Neural cell (in vitro differentiated cells): ENCODE measurements at regions not wholly inside any gene's neighbourhood (a gene's known extent, or its start where the extent isn't known, plus 50 kb on each side); places are given as distances from the start of the nearest gene placed in this dataset.

Source experiments
- H2AFZ ChIP-seq: fragments of 200-600, 300-800 bp; sonication (generic), shearing (Covaris generic); 2 replicates; pipeline ENCODE4 v1.6.0; 2014; ENCODE audit warnings: low read depth, mild to moderate bottlenecking, antibody characterized with exemption, low read length, moderate library complexity
- H3F3A ChIP-seq: fragments of 200-600 bp; shearing (Covaris generic); 2 replicates; pipeline ENCODE4 v1.6.1; 2016; ENCODE audit warnings: mild to moderate bottlenecking, moderate library complexity, mixed read lengths, antibody characterized with exemption, low read length; ENCODE audit not compliant: insufficient read depth, poor library complexity, severe bottlenecking
- H3K27ac ChIP-seq: fragments of 200-600, 300-800 bp; sonication (generic), shearing (Covaris generic); 2 replicates; pipeline ENCODE4 v1.5.1; 2014; ENCODE audit warnings: mild to moderate bottlenecking, low read length, moderate library complexity
- H3K27me3 ChIP-seq: fragments of 300-800, 200-600 bp; sonication (generic), shearing (Covaris generic); 2 replicates; pipeline ENCODE4 v1.6.0; 2014; ENCODE audit warnings: mild to moderate bottlenecking, low read depth, low read length, moderate library complexity; ENCODE audit not compliant: insufficient read depth
- H3K36me3 ChIP-seq: fragments of 300-800, 200-600 bp; sonication (generic), shearing (Covaris generic); 2 replicates; pipeline ENCODE4 v1.5.1; 2014; ENCODE audit warnings: mild to moderate bottlenecking, antibody characterized with exemption, low read length, moderate library complexity; ENCODE audit not compliant: insufficient read depth
- H3K4me2 ChIP-seq: fragments of 300-800, 200-600 bp; sonication (generic), shearing (Covaris generic); 2 replicates; pipeline ENCODE4 v1.6.0; 2014; ENCODE audit warnings: mild to moderate bottlenecking, low read length
- H3K4me3 ChIP-seq: fragments of 300-800, 200-600 bp; sonication (generic), shearing (Covaris generic); 2 replicates; pipeline ENCODE4 v1.5.1; 2014; ENCODE audit warnings: mild to moderate bottlenecking, low read length, moderate library complexity
- H3K79me2 ChIP-seq: fragments of 200-600 bp; shearing (Covaris generic); replicated peaks from 2 replicates; pipeline ENCODE4 v1.6.0; 2014; ENCODE audit warnings: mild to moderate bottlenecking, low read length, moderate library complexity; ENCODE audit not compliant: insufficient read depth
- H3K9ac ChIP-seq: fragments of 300-800, 200-600 bp; sonication (generic), shearing (Covaris generic); 2 replicates; pipeline ENCODE4 v1.6.1; 2016; ENCODE audit warnings: mild to moderate bottlenecking, low read length, mixed read lengths
- H3K9me2 ChIP-seq: fragments of 200-600 bp; shearing (Covaris generic); 2 replicates; pipeline ENCODE4 v1.6.1; 2016; ENCODE audit warnings: mild to moderate bottlenecking, low read length, mixed read lengths; ENCODE audit not compliant: insufficient read depth
- H3K9me3 ChIP-seq: fragments of 200-600, 300-800 bp; sonication (generic), shearing (Covaris generic); 2 replicates; pipeline ENCODE4 v1.6.1; 2016; ENCODE audit warnings: mild to moderate bottlenecking, mixed run types, low read length, moderate library complexity, mixed read lengths
- H4K20me1 ChIP-seq: fragments of 200-600 bp; shearing (Covaris generic); 2 replicates; pipeline ENCODE4 v1.6.1; 2016; ENCODE audit warnings: mild to moderate bottlenecking, mixed run types; ENCODE audit not compliant: insufficient read depth
- CTCF ChIP-seq: fragments of 450-650 bp; IDR thresholded peaks from 2 replicates; pipeline ENCODE4 v1.5.1; 2014; ENCODE audit warnings: antibody characterized with exemption, mild to moderate bottlenecking, moderate library complexity; ENCODE audit not compliant: poor library complexity, severe bottlenecking
- EP300 ChIP-seq: fragments of 450-650 bp; conservative IDR thresholded peaks from 2 replicates; pipeline ENCODE4 v1.6.1; 2014; ENCODE audit warnings: antibody characterized with exemption, mild to moderate bottlenecking, moderate library complexity; ENCODE audit not compliant: poor library complexity, severe bottlenecking
- EZH2 ChIP-seq: fragments of 200-600, 300-800 bp; shearing (Covaris generic), sonication (generic); IDR thresholded peaks from 2 replicates; pipeline ENCODE4 v1.6.1; 2014; ENCODE audit warnings: antibody characterized with exemption, low read length, borderline replicate concordance, mild to moderate bottlenecking; ENCODE audit not compliant: insufficient read depth, poor library complexity, severe bottlenecking
- MXI1 ChIP-seq: fragments of 450-650 bp; conservative IDR thresholded peaks from 2 replicates; pipeline ENCODE4 v1.6.1; 2014; ENCODE audit warnings: antibody characterized with exemption, mild to moderate bottlenecking; ENCODE audit not compliant: poor library complexity, severe bottlenecking
- POLR2AphosphoS5 ChIP-seq: IDR thresholded peaks from 2 replicates; pipeline ENCODE4 v1.6.1; 2012
- RAD21 ChIP-seq: fragments of 450-650 bp; conservative IDR thresholded peaks from 2 replicates; pipeline ENCODE4 v1.6.1; 2014; ENCODE audit warnings: antibody characterized with exemption, mild to moderate bottlenecking, moderate library complexity
- REST ChIP-seq: IDR thresholded peaks from 2 replicates; pipeline ENCODE4 v1.6.1; 2012; ENCODE audit warnings: borderline replicate concordance
- SMC3 ChIP-seq: fragments of 450-650 bp; conservative IDR thresholded peaks from 2 replicates; pipeline ENCODE4 v1.6.1; 2014; ENCODE audit warnings: antibody characterized with exemption, mild to moderate bottlenecking, moderate library complexity; ENCODE audit not compliant: poor library complexity
- TAF1 ChIP-seq: IDR thresholded peaks from 2 replicates; pipeline ENCODE4 v1.6.1; 2012; ENCODE audit warnings: low read depth

GRCh38 chr10:20712774-20713173, 184.3 kb downstream of the NEBL start:
- Histone ChIP-seq H3K4me3 (no peak overlapping the region), H3K27ac (no peak overlapping the region), H3F3A (no peaks in the 10 kb centered on the region), H2AFZ (no peak overlapping the region), H3K36me3 (no peaks in the 10 kb centered on the region), H3K27me3 (no peaks in the 10 kb centered on the region), H3K79me2 (no peaks in the 10 kb centered on the region), H3K9me2 (no peaks in the 10 kb centered on the region), H3K4me2 (no peak overlapping the region), H4K20me1 (no peaks in the 10 kb centered on the region), H3K9ac (no peak overlapping the region), H3K9me3 (no peaks in the 10 kb centered on the region)
- TF ChIP-seq TAF1 (no peak), RAD21 (no peak), CTCF (no peak), EZH2 (no peak), SMC3 (no peak), POLR2AphosphoS5 (no peak), MXI1 (no peak), EP300 (no peak), REST (no peak)

- Histone ChIP-seq H3K4me3 (no peak overlapping the region), H3K27me3 (no peaks in the 10 kb centered on the region), H3K9me3 (no peaks in the 10 kb centered on the region), H3K27ac (no peak overlapping the region), H3K4me2 (no peak overlapping the region), H3K9me2 (no peaks in the 10 kb centered on the region), H3K36me3 (no peaks in the 10 kb centered on the region), H3F3A (no peaks in the 10 kb centered on the region), H4K20me1 (no peaks in the 10 kb centered on the region), H3K79me2 (no peaks in the 10 kb centered on the region), H3K9ac (no peak overlapping the region), H2AFZ (no peak overlapping the region)
- TF ChIP-seq POLR2AphosphoS5 (no peak), RAD21 (no peak), CTCF (no peak)
Measured at GRCh38 chr10:20709708-20710107, 187.4 kb downstream of the NEBL start.
